Effector memory CD4-positive, alpha-beta T cell (primary cell): ENCODE measurements at regions not wholly inside any gene's neighbourhood (a gene's known extent, or its start where the extent isn't known, plus 50 kb on each side); places are given as distances from the start of the nearest gene placed in this dataset.

ENCODE experiments used
- DNase-seq, 3 donors: peaks; one replicate each; pipeline ENCODE4 v3.0.0-alpha.2; 2020
- H3K27ac ChIP-seq: 2 replicates; pipeline ENCODE4 v1.7.0; 2013; ENCODE audit warnings: mild to moderate bottlenecking, low read length, moderate library complexity; ENCODE audit not compliant: insufficient read depth, poor library complexity, severe bottlenecking
- H3K27me3 ChIP-seq: replicated peaks from 2 replicates; pipeline ENCODE4 v1.7.0; 2013; ENCODE audit warnings: mild to moderate bottlenecking, low read length; ENCODE audit not compliant: insufficient read depth, control insufficient read depth, poor library complexity, severe bottlenecking
- H3K36me3 ChIP-seq: 2 replicates; pipeline ENCODE4 v1.7.0; 2013; ENCODE audit warnings: mild to moderate bottlenecking, low read length, moderate library complexity; ENCODE audit not compliant: control insufficient read depth, insufficient read depth
- H3K4me1 ChIP-seq: 2 replicates; pipeline ENCODE4 v1.7.0; 2013; ENCODE audit warnings: low read length, mild to moderate bottlenecking; ENCODE audit not compliant: control insufficient read depth, insufficient read depth, poor library complexity, severe bottlenecking
- H3K4me3 ChIP-seq: 2 replicates; pipeline ENCODE4 v1.7.0; 2013; ENCODE audit warnings: low read length, low read depth, mild to moderate bottlenecking; ENCODE audit not compliant: insufficient read depth, poor library complexity, severe bottlenecking
- H3K9me3 ChIP-seq: 2 replicates; pipeline ENCODE4 v1.7.0; 2013; ENCODE audit warnings: mild to moderate bottlenecking, low read length, moderate library complexity; ENCODE audit not compliant: control insufficient read depth

DNA sequence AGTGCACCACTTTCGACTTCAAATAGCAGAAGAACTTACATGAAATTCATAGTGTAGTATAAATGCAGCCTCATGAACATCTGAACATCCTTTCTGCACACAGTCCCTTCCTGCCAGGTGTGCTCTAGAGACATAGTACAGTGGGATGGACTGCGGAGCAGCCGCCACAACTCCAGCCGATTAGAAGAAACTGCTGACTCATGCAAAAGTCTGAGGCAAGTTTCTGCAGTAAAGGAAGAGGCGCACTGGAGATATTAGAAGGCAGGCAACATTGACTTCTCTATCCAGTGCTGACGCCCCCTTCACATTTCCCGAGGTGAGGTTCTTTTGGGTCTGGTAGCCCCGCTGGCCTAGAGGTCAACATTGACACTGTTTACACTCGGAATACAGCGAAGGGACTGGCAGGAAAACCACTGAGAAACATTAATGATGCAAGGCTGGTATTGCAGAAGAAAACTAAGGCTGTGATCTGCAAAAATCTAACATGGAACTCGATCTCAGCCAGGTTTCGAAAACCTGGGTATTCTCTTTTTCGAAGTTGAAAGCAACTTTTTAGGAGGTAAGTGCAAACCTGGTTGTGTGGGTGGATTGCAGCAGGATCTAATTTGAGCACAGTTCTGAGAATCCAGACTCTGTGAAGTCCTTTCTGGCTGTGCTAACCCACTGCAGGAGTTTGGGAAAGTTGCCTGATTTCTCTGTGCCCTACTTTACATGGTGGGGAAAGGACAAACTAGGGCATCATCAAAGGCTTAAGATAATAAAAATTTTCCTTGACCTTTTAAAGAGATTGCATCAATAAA is 90.7 kb downstream of the CDC7 start:
- H3K4me3 ChIP-seq: peak overlapping the region; percentile 39
- no peaks in the 10 kb centered on the region for H3K27me3 ChIP-seq
- no peaks in the 10 kb centered on the region for H3K36me3 ChIP-seq
- H3K27ac ChIP-seq: no peak overlapping the region
- DNase-seq: no peak
- peaks cover 10% of the 10 kb centered on the region for H3K4me1 ChIP-seq
- no peaks in the 10 kb centered on the region for H3K9me3 ChIP-seq

DNA sequence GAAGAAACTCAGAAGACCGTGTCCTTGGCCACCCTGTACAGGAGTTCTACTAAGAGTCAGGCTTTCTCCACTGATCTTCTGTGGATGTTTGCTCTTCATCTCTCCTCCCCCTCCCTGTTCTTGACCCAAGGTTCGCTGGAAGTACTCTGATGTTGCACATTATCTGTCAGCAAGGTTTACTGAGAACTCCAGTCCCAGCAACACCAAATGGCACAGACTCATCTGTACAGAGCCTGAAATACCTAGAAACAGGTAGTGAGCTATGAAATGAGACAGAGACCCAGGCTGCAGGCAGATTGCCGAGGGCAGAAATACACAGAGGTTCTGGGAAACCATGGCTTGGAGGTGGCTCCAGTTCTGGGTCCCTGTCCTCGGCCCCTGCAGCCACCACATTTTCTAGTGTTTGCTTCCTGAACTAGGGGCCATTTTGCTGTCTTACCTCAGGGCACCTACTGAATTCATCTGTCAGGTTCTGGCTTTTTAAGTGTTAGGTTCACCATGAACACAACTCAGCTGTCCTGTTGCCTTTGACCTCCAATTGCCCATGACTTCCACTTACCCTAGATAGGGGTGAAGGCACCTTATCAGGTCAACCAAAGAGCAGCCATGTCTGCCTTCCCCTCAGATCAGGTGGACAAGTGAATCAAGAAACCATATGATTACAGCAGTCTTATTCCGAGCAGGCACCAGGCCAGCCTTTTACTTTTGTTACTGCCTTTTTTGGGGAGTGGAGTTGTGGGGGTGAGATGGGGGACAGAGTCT is 92.2 kb downstream of the CDC7 start:
- H3K4me1 ChIP-seq: peaks cover 10% of the 10 kb centered on the region
- H3K27ac ChIP-seq: no peak overlapping the region
- no peaks in the 10 kb centered on the region for H3K36me3 ChIP-seq
- no peak for DNase-seq
- no peaks in the 10 kb centered on the region for H3K9me3 ChIP-seq
- no peaks in the 10 kb centered on the region for H3K27me3 ChIP-seq
- H3K4me3 ChIP-seq: no peak overlapping the region

DNA sequence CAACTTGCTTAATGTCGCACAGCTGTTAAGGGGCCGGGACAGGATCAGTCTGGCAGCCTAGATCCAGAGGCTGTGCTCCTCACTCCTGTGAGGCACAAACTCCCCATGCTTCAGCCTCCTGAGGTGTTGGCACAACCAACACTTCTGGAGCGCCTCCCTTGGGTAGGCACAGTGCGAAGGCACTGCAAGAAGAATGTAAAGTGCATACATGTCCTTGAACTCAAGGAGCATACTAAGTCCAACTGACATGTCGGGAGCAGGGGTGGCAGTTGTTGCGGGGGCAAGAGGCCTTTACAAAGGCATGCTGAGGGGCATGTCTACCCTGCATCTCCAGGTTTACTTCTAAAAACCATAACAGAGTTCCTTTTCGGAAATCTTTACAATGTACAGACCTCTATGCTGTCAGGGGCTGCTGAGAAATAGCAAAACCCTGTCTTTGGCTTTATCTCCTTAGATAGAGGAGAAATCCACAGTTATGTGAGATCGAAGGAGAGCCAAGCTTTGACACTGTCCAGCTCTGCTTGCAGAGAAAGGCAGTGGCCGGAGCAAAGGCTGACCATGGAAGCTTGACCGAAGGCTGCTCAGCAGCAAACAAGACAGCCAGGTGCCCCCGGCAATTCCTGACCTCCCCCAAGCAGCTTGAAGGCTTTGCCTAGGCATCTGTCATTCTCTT is 93.9 kb downstream of the CDC7 start:
- no peak overlapping the region for H3K4me3 ChIP-seq
- no peaks in the 10 kb centered on the region for H3K9me3 ChIP-seq
- no peak for DNase-seq
- no peaks in the 10 kb centered on the region for H3K27me3 ChIP-seq
- no peak overlapping the region for H3K27ac ChIP-seq
- peaks cover 10% of the 10 kb centered on the region for H3K4me1 ChIP-seq
- H3K36me3 ChIP-seq: no peaks in the 10 kb centered on the region

DNA sequence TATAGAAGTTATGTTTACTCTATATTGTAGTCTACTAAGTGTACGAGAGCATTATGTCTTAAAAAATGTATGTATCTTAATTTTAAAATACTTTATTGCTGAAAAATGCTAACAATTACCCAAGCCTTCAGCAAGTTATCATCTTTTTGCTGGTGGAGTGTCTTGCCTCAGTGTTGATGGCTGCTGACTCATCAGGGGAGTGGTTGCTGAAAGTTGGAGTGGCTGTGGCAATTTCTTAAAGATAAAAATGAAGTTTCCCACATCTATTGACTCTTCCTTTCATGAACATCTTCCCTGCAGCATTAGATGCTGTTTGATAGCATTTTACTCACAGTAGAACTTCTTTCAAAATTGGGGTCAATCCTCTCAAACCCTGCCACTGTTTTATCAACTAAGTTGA is 95.8 kb downstream of the CDC7 start:
- H3K27ac ChIP-seq: no peak overlapping the region
- no peaks in the 10 kb centered on the region for H3K36me3 ChIP-seq
- no peak for DNase-seq
- H3K4me1 ChIP-seq: peaks cover 6% of the 10 kb centered on the region
- H3K4me3 ChIP-seq: no peak overlapping the region
- H3K27me3 ChIP-seq: no peaks in the 10 kb centered on the region
- H3K9me3 ChIP-seq: no peaks in the 10 kb centered on the region

DNA sequence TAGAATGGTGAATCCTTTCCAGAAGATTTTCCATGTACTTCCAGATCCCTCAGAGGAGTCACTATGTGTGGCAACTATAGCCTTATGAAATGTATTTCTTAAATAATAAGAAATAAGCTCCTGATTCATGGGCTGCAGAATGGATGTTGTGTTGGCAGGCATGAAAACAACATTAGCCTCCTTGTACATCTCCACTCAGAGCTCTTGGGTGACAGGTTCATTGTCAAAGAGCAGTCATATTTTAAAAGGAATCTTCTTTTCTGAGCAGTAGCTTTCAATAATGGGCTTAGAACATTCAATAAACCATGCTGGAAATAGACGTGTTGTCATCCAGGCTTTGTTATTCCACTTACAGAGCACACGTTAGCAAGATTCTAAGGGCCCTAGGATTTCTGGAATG is 96.6 kb downstream of the CDC7 start:
- Histone ChIP-seq H3K4me3 (no peak overlapping the region), H3K27ac (no peak overlapping the region), H3K36me3 (no peaks in the 10 kb centered on the region), H3K27me3 (no peaks in the 10 kb centered on the region), H3K4me1 (no peaks in the 10 kb centered on the region), H3K9me3 (no peaks in the 10 kb centered on the region)
- DNase-seq: no peak

DNA sequence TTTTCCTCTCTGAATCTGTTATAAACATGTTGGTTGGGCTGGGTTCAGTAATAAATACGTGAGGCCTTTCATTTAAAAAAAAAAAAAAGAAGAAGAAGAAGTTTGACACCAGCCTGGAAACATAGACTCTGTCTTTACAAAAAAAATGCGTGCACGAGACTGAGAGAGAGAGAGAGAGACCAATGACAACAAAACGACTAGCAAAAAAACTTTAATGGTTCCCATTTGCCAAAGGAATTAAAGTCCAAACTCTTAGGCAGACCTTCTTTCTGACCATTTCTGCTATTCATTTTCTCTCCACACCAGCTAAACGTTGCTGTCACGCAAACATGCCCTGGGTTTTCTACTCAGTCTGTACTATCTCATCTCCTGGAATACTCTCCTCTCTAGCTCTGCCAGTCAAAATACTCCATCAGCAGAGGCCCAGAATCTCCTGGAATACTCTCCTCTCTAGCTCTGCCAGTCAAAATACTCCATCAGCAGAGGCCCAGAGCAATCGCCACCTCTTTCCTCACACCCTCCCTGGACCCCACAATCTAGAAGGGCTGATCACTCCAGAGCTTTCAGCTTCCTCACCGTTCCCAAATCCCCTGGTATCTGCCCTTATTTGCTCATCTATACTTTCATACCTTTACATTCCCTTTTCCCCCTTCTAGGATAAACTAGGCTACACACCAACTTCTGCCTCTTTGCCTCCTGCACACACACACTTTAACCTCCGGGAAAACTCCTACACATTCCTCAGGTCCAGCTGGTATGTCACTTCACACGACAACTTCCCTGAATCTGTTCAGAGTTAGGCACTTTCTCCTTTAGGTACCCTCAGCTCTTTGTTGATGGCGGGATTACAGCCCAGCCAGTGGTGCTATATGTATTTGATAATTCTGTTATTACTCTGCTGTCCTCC is 100.0 kb downstream of the CDC7 start:
- Histone ChIP-seq H3K27me3 (no peaks in the 10 kb centered on the region), H3K4me1 (no peaks in the 10 kb centered on the region), H3K9me3 (no peaks in the 10 kb centered on the region), H3K4me3 (no peak overlapping the region), H3K27ac (no peak overlapping the region), H3K36me3 (no peaks in the 10 kb centered on the region)
- no peak for DNase-seq

DNA sequence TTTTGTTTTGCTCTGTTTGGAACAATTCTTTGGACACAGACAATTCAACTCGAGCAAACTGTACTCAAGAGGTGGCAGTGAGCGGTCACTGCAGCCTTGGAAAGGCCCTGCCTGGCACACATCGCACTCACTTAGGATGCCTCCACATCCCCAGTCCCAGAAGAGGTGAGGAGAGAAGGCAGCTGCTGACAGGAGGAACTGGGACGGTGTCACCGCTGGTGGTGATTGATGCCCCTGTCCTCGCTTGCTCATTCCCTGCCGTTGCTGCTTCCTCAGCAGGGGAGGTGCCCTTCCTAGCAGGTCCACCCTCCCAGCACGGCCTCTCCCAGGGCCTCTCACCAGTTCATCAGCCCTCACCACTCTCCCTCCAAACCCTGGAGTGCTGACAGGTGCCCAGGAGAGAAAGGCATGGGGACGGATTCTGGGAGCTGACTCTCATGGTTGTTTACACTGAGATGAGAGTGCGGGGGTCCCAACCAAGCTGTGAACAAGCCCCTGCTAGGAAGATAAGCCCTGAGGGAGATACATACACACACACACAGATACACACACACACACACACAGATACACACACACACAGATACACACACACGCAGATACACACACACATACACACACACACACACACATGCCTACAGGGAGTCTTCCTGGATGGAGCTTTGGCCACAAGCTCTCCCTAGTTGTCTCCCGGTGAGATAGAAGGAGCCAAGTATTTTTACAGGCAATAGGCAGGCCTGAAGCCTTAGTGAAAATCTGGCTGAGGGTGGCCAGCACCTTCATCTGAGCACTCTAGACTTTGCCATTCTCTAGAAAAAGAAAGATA is 101.1 kb downstream of the CDC7 start:
- Histone ChIP-seq H3K27me3 (no peaks in the 10 kb centered on the region), H3K9me3 (no peaks in the 10 kb centered on the region), H3K27ac (no peak overlapping the region), H3K36me3 (no peaks in the 10 kb centered on the region), H3K4me3 (no peak overlapping the region), H3K4me1 (no peaks in the 10 kb centered on the region)
- no peak for DNase-seq

DNA sequence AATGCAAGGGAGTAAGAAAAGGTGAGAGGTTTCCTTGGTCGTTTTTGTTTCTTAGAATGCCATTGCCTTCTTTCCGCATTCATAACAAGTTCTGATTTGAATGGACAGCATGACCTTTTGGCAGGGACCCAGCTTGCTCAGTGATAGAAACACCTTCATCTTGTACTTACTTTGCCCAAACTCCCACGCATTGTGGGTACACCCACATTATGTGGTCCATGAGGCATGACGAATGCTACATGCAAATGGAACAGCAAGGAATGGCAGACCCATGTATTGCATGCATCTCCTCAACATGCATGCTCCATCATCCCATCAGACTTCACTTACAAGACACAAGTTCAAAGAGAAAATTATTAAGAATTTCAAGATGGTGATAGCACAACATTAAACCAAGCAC is 102.8 kb downstream of the CDC7 start:
- no peak overlapping the region for H3K27ac ChIP-seq

DNA sequence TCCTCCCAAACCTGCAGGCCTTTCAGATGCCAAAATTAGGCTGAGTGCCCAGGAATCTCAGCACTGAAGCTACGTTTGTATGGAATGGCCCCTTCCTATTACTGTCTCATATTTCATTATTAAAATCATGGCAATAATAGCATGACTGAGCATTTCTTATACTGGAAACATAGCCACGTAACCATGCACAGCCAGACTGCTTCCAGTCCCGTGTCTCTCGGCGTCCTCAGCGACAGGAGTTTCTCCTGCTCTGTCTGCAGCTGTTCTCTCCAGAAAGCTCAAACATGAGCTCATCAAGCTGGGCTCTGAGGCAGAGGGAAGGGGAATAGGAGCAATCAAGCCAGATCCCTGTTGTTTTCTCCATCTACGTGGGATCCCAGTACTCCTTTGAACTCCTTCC is 104.0 kb downstream of the CDC7 start:
- no peaks in the 10 kb centered on the region for H3K9me3 ChIP-seq
- no peaks in the 10 kb centered on the region for H3K36me3 ChIP-seq
- H3K4me3 ChIP-seq: no peak overlapping the region
- no peaks in the 10 kb centered on the region for H3K27me3 ChIP-seq
- DNase-seq: no peak
- H3K4me1 ChIP-seq: no peaks in the 10 kb centered on the region
- no peak overlapping the region for H3K27ac ChIP-seq

More for the DNA sequence above, 102.8 kb downstream of the CDC7 start:
- Histone ChIP-seq H3K36me3 (no peaks in the 10 kb centered on the region), H3K4me1 (no peaks in the 10 kb centered on the region), H3K4me3 (no peak overlapping the region), H3K27me3 (no peaks in the 10 kb centered on the region), H3K9me3 (no peaks in the 10 kb centered on the region)
- no peak for DNase-seq
